GM19240 (cell line): ENCODE measurements at regions not wholly inside any gene's neighbourhood (a gene's known extent, or its start where the extent isn't known, plus 50 kb on each side); places are given as distances from the start of the nearest gene placed in this dataset.
"Not testable (repeated sequence)": the region's sequence is repeated elsewhere in the genome, so short reads cannot be mapped to it uniquely, and the experiment has no call there.

Source experiments
- DNase-seq: peaks from one replicate; pipeline ENCODE4 v3.0.0; 2011; ENCODE audit warnings: low spot score; ENCODE audit not compliant: insufficient read length

DNA sequence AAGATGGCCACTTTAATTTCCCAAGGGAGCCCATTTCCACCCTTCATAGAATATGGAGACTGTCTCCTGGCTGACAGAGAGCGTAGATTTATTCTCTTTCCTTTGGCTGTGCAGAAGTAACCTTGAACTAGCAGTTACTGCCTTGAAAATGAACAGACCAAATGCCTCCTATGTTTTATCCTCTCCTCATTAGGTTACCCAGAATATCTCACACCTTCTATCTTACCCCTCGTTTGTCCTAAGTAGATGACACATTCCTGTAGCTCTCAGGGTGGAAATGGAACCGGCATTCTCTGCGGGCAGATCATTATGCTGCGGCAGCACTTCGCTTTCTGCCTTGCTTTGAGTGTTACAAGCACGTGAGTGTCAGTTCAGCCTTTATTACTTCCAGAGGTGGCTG is 336.5 kb downstream of the DCDC2C start:
- DNase-seq: no peak

DNA sequence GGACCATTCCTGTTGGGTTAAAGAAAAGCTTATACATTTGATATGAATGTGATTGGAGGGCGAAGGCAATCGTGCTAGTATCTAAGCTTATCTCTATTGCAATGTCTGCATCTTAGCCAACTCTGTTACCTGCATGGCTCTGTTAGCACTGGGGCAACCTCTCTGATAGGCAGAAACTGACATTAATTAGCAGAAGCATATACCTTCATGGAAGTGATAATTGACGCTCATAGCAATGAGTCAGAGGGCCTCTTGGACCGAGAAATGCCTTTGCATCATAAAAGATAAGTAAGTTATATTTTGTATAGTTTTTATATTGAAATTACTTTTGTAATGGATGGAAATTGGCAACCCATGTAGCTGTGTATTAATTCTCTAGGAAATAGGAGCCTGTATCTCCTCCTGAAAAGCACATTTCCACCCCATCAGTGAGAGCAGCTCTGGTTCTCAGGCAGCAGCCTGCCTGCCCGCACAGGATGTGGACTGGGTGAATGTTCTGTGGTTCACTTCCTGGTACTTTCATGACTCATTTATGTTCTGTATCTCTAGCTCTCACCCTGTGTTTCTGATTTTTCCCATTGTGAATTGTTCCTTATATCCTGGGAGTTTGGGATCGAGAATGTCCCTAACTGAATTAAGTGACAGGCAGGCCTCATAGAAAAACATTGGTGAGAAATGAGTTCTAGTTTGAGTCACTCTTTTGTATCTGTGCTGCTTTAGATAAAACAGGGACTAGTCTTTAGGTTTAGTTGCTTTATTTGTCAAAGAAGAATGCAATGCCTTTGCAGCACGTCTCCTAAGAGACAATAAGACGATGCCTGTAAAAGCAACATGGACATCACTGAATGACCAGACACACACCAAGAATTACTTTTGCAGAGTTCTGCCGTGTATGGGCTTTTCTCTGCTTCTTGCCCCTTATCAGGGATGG is 344.9 kb downstream of the DCDC2C start:
- no peak for DNase-seq

DNA sequence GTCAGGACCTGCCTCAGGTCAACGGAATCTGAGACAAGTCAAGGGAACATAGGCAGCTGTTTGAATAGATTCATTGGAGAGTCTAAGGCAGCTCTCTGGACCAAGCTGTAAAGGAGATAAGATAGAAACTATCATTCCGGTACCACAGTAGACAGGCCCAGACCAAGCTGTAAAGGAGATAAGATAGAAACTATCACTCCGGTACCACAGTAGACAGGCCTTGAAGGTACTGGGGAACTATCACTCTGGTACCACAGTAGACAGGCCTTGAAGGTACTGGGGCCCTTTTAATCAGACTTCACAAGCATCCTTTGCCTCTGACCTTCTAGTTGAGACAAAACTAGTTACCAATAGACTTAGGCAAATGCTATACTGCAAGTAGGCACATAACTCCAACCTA is 346.1 kb downstream of the DCDC2C start:
- DNase-seq: no peak

DNA sequence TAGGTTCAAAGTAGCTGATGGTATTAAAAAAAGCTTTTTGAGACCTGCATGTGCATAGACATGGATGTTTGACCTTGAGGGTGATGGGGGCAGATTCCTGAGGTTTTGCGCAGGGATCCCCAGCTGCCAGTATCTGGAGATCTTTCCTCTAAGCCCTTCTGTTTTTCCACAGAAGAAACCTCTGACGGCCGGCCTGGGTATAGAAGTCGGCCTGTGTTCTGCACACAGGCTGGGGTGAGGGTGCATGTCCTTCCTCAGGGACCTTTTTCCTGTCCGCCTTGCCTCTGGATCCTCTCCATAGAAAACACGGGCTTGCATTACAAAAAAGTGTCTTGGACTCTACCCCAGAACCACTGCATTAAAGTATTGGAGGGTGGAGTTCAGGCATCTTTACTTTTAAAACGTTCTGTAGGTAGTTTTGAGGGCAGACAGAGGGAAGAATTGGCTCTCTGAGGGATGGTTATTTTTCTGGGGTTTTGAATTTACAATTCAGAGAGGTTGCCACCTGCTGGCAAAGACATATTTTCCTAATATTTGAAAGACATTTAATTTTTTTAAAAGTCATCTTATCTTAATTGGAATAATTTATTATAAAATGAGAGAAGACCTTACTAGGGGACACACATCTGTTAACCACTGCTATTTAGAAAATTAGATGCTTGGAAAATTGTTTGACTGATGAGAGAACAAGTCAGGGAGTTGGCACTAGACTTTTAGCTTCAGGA is 350.6 kb downstream of the DCDC2C start:
- no peak for DNase-seq

DNA sequence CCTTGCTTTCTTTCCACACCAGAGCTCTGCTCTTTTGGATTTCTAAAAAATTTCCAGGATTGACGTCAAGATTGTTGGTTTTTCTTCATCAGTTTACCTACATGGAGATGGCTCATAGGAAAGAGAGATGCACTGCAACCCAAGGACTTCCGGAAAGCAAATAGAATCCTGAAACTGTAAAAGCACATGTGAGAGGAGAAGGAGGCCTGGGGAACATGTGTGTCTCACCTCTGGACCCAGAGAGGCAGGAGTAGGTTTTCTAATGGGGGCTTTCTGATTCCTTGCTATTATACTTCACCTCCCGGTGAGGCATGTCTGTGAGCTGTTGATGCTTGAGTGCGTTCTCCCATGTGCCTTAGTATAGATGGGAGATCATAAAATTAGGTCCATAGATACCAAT is 362.8 kb downstream of the DCDC2C start:
- no peak for DNase-seq

DNA sequence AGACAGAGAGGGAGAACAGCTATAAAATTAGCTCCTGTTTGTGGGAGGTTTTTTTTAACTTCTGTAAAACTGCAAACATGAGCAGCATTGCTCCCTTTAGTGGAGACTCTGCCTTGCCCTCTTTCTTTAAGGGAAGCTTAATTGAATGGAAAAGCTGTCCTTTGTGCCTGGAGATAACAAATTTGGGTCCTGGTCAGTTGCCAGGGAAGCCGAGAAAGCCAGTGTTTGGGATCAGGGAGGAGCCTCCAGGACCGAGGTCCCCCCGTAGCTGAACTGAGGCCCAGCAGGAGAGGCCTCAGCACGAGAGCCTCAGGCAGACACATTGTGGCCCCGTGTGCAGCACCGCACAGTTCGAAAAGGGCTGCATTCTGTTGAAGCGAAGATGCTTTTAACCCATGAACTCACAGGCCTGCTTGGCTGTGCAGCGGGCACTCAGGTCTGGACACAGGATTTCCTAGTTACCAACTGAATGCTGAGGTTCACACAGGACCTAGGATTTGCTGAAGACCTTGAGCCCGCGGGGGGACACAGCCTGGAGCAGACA is 369.7 kb downstream of the DCDC2C start:
- no peak for DNase-seq

DNA sequence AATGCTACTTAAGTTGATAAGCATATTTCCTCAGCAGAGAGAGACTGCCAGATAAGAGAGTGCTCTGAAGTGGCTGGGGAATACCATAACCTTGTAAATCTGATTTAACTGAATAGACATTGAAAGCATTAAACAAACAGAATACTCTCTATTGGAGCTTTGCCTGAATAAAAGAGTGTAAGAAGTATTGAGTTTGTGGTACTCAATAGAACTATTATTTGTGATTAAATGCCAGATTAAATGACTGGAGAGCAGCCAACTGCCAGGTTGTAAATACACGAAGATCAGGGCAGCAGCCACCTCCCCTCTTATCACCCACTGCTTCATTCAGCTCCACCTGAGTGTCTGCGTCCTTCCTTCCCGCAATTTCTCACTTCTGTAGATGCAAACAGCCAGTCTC is 373.6 kb downstream of the DCDC2C start:
- no peak for DNase-seq

DNA sequence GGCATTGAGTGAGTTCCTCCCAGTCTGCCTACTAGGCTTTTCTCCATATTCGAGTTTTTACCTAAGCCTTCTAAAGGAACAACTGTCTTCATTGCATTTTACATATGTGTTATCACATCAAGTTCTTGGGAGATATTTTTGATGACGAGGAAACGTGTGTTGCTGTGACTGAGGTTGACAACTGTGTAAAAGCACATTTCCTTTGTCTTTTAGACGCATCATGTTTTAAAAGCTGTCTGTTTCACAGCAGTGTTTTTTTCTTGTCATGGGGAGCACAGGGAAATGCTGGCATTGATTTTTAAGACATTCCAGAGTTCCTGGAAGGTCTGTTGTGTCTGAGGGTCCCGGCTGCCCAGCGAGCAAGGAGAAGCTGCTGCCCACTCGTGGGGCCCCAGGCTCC is 381.8 kb downstream of the DCDC2C start:
- DNase-seq: no peak

DNA sequence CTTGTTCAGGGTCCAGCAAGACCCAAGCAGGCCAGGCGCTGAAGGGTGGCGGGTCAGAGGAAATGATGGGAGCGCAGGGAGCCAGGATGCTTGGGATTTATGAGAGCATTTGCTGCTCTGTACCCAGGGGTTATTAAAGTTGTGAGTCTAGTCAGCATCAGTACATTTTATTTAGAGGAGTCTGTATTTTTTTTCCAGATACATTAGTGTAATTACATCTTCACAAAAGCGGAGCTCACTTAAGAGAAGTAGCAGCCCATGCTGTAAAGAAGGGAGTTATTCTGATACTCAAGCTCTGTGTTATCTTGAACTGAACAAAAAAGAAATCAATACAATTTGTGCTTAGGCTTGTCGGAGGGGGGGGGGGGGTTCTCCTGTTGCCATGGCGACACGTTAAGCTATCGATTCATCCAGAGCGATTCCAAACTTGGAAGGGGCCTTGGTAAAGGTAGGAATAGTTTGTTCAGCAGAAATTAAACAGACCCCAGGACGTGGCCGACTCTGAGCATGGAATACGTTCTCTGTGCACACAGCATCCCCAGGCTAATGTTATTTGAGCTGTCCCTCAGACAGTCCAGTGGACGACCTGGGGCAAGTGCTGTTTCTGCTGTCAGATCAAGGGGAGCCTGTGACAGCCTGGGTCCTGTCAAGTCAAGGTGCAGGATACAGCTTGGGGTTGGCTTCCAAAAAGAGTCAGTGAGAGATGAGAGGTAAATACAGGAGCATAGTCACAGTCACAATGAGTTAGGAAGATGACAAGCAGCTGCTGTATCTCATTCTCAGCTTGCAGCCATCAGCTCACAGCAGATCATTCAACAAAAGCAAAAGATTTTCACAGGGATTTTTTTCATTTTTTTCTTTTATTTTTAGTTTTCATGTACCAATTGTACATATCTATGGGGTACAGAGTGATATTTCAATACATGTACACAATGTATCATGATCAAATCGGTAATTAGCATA is 387.6 kb downstream of the DCDC2C start:
- DNase-seq: no peak

DNA sequence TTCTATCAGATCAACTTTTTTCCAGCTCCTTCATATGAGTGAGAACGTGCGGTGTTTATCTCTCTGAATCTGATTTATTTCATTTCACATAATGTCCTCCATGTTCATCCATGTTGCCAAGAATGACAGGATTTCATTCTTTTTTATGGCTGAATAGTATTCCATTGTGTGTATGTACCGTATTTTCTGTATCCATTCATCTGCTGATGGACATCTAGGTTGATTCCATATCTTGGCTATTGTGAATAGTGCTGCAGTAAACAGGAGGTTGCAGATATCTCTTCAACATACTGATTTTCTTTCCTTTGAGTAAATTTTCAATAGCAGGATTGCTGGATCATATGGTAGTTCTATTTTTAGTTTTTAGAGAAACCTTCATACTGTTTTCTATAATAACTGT is 388.5 kb downstream of the DCDC2C start:
- DNase-seq: no peak

DNA sequence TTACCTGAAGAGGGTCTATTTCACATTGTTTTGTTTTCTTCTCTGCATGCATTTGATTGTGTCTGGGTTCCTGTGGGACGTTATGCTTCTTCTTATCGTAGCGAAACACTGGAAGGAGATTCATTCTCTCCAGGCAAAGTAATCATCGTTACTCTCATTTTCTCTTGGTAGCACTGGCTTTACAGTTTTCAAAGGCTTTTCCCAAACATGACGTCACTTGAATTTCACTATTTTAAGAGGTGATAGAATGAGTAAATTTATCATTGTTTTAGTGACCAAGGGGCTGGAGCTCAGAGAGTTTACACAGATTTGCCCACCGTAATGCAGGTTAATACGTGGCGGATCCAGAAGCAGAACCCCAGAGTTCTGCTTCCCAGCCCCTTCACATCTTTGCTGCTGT is 391.4 kb downstream of the DCDC2C start:
- no peak for DNase-seq

DNA sequence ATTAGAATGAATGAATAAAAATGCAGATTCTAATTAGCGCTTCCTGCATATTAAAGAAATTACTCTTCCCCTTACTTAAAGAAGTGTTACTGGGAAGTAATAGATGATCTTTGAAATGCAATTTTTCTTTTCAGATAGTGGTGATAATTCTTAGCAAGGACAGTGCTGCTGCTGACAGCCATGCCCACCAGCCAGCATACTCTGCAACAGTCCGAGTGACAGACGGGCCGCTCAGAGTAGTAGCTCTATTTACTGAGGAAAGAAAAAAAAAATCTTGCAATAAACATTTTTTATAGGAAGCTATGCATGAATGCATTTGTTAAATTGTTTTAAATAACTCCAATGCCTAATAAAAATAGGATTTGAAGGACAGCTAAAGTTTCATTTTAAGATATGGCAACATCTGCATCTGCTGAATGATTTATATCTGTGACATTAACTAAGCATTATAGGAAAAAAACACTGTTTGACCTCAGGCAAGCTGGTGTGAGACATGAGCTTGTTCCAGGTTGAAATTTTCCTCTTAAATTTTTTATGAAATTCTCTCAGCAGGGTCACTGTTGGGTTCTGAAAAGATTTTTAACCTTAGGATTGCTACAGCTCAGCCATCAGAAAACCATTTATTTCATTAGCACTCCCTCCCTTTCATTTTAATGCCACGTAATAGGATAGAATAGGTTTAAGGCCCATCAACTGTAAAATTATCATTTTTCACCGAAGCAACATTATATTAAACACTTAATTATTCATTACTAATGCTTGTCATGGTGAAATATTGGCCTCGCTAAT is 393.8 kb downstream of the DCDC2C start:
- DNase-seq: no peak

DNA sequence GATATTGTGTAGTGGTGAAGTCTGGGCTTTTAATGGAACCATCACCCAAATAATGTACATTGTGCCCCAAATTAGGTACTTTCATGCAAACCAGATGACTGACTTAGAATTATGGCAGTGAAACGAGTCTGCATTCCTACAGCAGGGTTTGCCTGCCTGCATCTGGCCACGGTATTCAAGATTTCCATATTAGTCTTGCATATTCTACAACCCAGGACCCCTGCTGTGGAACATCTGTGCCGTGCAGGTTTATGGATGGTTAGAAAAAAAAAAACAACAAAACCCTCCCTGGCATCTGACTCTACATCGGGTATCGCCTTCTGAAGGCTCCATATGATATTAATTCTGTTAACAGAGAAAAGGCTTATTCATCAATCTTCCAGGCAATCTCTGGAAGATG is 394.8 kb downstream of the DCDC2C start:
- no peak for DNase-seq

DNA sequence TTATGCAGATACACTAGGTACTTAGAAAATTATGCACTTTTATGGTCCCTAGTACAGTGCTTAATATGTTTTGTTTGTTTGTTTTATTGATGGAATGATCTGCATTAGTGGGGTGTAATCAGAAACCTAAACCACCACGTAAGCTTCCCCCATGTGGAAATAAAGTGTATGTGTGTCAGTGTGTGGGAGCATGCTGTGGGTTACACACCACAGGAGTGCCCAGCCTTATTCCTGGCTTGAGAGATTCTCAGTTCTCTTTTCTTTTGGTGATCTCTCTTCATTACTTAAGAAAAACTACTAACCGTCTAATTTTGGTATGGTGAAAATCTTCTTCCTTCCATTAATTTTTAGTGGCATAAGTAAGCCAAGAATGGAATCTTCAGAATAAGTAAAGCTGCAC is 398.6 kb downstream of the DCDC2C start:
- DNase-seq: no peak

DNA sequence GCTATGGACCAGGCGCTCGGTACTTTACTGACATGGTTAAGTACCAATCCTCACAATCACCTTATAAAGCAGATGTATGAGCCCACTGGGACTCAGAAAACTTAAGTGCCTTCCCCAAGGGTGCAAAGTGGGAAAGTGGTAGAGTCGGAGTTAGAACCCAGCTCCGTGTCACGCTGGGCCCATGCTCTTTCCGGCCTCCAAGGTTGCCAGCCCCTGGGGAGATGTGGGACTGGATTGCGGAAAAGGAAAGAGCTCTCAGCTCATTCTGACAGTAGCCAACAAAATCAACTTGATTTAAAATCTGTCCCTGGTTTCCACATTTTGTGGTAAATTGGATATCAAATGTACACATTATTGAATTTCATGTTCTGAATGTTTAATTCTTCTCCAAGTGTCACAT is 403.8 kb downstream of the DCDC2C start:
- no peak for DNase-seq

DNA sequence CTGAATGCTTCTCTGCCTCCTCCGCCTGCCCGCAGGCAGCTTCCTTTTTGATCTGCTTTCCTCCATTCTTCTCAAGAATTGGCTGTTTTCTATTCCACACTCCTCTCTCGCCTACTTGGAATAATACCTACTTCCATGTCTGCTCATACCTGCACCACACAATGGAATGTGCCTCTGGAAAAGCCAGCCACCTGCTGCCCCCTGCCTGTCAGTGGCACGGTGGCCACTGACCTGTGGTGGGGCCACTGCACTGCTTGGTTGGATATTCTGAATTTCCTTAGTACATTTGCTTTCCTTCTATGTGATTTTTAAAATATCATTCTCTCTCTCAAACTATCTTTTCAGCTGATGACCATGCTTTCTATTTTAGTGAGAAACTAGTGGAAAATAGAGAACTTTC is 406.9 kb downstream of the DCDC2C start:
- DNase-seq: no peak

DNA sequence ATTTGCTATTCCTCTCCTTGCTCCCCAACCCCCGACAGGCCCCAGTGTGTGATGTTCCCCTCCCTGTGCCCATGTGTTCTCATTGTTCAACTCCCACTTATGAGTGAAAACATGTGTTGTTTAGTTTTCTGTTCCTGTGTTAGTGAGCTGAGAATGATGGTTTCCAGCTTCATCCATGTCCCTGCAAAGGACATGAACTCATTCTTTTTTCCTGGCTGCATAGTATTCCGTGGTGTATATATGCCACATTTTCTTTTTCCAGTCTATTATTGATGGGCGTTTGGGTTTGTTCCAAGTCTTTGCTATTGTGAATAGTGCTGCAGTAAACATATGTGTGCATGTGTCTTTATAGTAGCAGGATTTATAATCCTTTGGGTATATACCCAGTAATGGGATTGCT is 412.1 kb downstream of the DCDC2C start:
- DNase-seq: not testable (repeated sequence)

DNA sequence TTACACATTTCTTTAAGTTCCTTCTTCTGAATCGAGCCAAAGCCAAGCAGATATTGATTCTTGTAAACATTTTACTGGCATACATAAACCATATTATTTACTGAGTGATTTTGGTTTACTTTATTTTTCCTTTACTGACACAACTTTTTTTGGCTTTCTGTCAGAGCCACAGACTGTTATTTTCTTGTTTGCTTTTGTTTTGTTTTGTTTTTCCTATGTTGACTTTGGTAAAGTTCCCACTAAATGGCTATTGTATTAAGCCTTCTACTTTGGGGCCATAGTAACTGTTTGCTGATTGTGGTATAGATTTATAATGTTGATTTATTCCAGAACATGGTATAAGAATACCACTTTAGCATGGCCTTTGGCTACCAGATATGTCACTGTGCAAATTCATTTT is 419.4 kb downstream of the DCDC2C start:
- DNase-seq: no peak

DNA sequence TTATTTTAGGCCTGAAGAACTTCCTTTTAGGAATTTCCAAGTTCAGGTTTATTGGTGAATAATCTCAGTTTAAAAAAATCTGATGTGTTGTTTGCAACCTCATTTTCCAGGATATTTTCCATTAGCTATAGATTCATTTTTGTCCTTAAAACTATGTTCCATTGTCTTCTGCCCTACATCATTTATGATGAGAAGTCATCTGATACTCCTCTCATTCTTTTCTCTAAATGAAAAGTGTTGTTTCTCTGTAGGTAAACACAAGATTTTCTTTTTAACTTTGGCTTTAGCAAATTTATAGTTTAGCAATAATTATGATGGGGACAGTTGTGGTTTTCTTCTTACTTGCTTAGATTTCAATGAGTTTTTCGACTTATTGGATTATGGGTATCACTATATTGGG is 427.3 kb downstream of the DCDC2C start:
- no peak for DNase-seq
